Stimulated activated CD4-positive, alpha-beta T cell treated with anti-CD3 and anti-CD28 coated beads, Interleukin-15, amount 100 ng/mL, for 48 hours (primary cell): ENCODE measurements at regions not wholly inside any gene's neighbourhood (a gene's known extent, or its start where the extent isn't known, plus 50 kb on each side); places are given as distances from the start of the nearest gene placed in this dataset.
"Not testable (repeated sequence)": the region's sequence is repeated elsewhere in the genome, so short reads cannot be mapped to it uniquely, and the experiment has no call there.

ENCODE experiments used
- DNase-seq, 2 donors: peaks; one replicate each; pipeline ENCODE4 v3.0.0-alpha.2; 2020; ENCODE audit warnings: low read depth in 2 of 2

GRCh38 chr22:46040471-46041465 lies 63.8 kb upstream of the WNT7B start:
- DNase-seq: no peak

GRCh38 chr22:46041642-46042041 lies 64.7 kb upstream of the WNT7B start:
- DNase-seq: no peak

- no peak for DNase-seq
Measured at GRCh38 chr22:46042786-46043185, 65.8 kb upstream of the WNT7B start.

GRCh38 chr22:46043339-46043738 lies 66.4 kb upstream of the WNT7B start:
- no peak for DNase-seq

- DNase-seq: no peak
Measured at GRCh38 chr22:46043816-46044620, 67.1 kb upstream of the WNT7B start.

GRCh38 chr22:46044621-46045458 lies 67.9 kb upstream of the WNT7B start:
- DNase-seq: no peak

- DNase-seq: no peak
Measured at GRCh38 chr22:46045459-46046298, 68.7 kb upstream of the WNT7B start.

- no peak for DNase-seq
Measured at GRCh38 chr22:46046299-46046685, 69.3 kb upstream of the WNT7B start.

- DNase-seq: no peak
Measured at GRCh38 chr22:46047226-46047625, 70.3 kb upstream of the WNT7B start.

- no peak for DNase-seq
Measured at GRCh38 chr22:46047841-46048595, 71.1 kb upstream of the WNT7B start.

GRCh38 chr22:46048661-46049060 lies 71.7 kb upstream of the WNT7B start:
- DNase-seq: not testable (repeated sequence)

- no peak for DNase-seq
Measured at GRCh38 chr22:46049726-46050450, 72.9 kb upstream of the WNT7B start.

- DNase-seq: no peak
Measured at GRCh38 chr22:46050451-46050845, 73.5 kb upstream of the WNT7B start.

- no peak for DNase-seq
Measured at GRCh38 chr22:46050916-46051614, 74.1 kb upstream of the WNT7B start.

- no peak for DNase-seq
Measured at GRCh38 chr22:46051646-46052045, 74.7 kb upstream of the WNT7B start.

- no peak for DNase-seq
Measured at GRCh38 chr22:46052331-46052771, 75.4 kb upstream of the WNT7B start.

- no peak for DNase-seq
Measured at GRCh38 chr22:46052801-46053562, 76.0 kb upstream of the WNT7B start.

GRCh38 chr22:46053563-46054090 lies 76.7 kb upstream of the WNT7B start:
- no peak for DNase-seq
